GM18505 (cell line): ENCODE measurements at regions not wholly inside any gene's neighbourhood (a gene's known extent, or its start where the extent isn't known, plus 50 kb on each side); places are given as distances from the start of the nearest gene placed in this dataset.
"Not testable (repeated sequence)": the region's sequence is repeated elsewhere in the genome, so short reads cannot be mapped to it uniquely, and the experiment has no call there.

Experiments
- ATAC-seq: cut with Tn5 transposase; IDR thresholded peaks from one replicate; pipeline ENCODE4 v1.9.1; 2021; ENCODE audit not compliant: unreplicated experiment
- POLR2A ChIP-seq: IDR thresholded peaks from 4 replicates; pipeline ENCODE4 v1.6.1; 2011; ENCODE audit warnings: borderline replicate concordance; ENCODE audit not compliant: insufficient read depth, insufficient read length; ENCODE audit errors: extremely low read depth

GRCh38 chrX:13190051-13190450 is 129.8 kb downstream of the ATXN3L start:
- ATAC-seq: no peak
- TF ChIP-seq POLR2A: no peak

DNA sequence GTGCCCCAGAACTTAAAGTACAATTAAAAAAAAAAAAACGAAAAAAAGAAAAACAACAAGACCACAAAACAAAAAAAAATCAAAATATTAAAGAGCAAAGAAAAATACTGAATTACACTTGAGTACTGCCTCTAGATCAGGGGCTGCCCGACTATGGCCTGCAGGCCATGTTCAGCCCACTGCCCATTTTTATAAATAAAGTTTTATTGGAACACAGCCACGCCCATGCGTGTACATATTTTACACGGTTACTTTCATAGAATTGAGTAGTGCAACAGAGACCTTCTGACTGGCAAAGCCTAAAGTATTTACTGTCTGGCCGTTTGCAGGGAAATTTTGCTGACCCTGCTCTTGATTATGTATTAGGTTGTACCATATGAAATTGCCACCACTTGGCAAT is 130.5 kb downstream of the ATXN3L start:
- no peak for ATAC-seq

DNA sequence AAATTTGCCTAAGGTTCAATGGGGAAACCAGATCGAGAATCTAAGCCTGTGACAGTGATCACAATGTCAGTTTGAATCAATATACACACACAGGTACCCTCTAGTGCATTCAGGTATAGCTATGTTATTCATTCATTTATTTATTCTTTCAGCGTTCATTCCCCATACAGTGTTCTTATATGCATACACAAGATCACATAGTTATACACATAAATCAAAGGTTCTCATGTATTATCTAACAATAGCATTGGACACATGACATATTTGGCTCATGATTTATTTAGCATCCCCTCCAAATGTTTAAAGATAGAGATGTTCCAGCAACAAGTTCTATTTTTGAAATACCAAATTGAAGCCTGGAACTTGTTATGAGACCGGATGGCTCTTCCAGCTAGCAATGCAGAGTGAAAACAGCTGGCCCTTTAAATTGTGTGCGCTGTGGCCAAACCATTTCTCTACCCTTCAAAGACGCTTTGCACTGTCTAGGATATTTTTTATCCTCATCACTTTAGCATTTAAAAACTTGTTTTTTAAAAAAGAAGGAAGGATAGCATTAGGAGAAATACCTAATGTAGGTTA is 131.0 kb downstream of the ATXN3L start:
- no peak for TF ChIP-seq POLR2A
- ATAC-seq: no peak

More for the DNA sequence above, 130.5 kb downstream of the ATXN3L start:
- TF ChIP-seq POLR2A: no peak

- not testable (repeated sequence) for ATAC-seq
Measured at GRCh38 chrX:13186643-13187042, 133.2 kb downstream of the ATXN3L start.

- TF ChIP-seq POLR2A: no peak
- no peak for ATAC-seq
Measured at GRCh38 chrX:13180807-13181206, 136.4 kb upstream of the FAM9C start.

- no peak for ATAC-seq
- no peak for TF ChIP-seq POLR2A
Measured at GRCh38 chrX:13179586-13179985, 135.2 kb upstream of the FAM9C start.

DNA sequence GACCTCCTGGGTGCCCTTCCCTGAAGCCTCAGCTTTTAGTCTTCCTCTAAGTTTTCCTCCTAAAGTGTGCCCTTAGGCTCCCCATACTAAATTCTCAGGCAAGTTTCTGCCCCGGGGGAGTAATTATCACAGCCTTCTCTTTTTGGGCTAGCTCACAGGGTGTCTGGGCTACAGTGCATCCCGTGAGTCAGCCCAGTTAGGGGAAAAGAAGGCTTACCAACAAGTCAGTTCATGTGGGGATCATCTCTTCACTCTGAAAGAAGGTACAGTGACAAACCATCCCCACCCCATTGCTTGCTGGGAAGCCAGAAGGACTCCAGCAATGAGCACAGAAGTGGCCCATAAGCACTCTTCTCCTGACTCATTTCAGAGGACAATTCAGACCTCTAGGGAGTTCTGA is 134.7 kb upstream of the FAM9C start:
- no peak for TF ChIP-seq POLR2A

GRCh38 chrX:13177921-13178566 is 133.6 kb upstream of the FAM9C start:
- ATAC-seq: no peak
- TF ChIP-seq POLR2A: no peak

More for the DNA sequence above, 134.7 kb upstream of the FAM9C start:
- no peak for ATAC-seq

- no peak for TF ChIP-seq POLR2A
- no peak for ATAC-seq
Measured at GRCh38 chrX:13175056-13175455, 130.6 kb upstream of the FAM9C start.

- ATAC-seq: no peak
- TF ChIP-seq POLR2A: no peak
Measured at GRCh38 chrX:13170966-13171558, 126.6 kb upstream of the FAM9C start.

DNA sequence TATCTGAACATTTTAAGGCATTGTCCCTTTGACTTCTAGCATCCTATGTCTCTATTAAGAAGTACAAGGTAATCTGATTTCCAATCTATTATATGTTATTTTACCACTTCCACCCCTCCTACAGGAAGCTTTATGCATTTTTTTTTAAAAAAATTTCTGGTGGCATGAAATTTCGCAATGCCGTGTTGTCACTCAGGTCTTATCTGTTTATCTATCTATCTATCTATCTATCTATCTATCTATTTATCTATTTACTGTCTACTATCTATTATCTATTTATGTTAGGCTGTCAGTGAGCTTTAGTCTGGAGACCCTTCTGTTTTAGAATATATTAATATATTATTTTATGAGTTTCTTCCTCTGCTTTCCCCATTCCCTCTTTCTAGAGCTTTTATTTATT is 125.3 kb upstream of the FAM9C start:
- ATAC-seq: no peak
- TF ChIP-seq POLR2A: no peak

- TF ChIP-seq POLR2A: no peak
- no peak for ATAC-seq
Measured at GRCh38 chrX:13168269-13168668, 123.8 kb upstream of the FAM9C start.

GRCh38 chrX:13167481-13168231 is 123.2 kb upstream of the FAM9C start:
- no peak for TF ChIP-seq POLR2A
- no peak for ATAC-seq

DNA sequence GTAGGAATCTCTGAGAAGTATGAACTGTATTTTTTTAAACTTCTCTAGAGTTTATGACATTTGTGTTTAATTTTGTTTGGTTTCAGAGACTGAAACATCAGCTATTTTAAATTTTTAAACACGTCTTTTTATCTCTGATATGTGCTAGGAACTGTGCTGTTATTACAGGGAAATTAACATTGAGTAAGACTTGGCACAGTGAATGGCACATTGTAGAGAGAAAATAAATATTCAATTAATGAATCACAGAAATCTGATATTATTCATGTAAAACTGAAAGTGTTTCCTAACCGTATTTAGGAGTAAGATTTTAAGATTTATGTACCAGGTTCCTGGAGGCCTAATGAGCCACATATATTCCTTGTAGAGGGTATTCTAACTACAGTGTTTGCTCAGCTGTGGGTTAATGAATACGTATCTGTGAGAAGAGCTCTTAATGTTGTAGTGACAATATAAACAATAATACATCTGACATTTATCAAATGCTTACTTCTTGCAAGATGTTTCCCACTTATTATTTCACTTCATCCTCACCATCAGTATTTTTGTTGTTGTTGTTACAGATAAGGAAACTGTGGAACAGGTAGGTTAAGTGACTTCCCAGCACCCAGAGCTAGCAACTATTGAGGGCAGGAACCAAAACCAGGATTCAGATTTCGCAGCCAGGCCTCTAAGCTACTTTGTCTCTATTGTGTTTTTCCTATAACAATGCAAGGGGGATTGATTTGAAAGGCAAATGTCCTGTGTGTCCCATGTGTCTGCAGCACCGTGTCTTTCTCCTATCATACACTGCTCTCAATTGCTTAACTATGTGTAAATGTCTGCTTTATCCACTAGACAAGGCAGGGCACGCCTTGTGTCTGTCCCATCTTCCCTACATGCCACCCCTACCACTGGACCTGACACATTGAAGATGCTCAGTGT is 121.1 kb upstream of the FAM9C start:
- no peak for TF ChIP-seq POLR2A
- ATAC-seq: no peak

DNA sequence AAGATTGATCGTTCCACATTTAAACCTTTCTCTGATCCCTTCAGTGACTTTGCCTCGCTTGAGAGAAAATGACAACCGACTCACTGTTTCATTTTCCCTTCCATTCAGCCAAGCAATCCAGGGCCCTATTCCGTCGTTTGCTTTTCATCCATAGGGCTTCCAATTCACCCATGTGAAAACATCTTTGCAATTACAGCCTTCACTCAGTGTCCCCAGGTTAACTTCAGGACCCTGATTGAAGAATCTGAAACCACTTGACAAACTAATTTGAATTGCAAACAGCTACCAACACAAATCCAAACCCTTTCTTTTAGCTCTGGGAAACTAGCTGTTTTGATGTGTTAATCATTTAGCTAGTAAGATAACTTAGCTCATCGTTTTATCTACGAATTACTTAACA is 120.2 kb upstream of the FAM9C start:
- no peak for TF ChIP-seq POLR2A
- ATAC-seq: no peak
